NCI-H1105 (cell line): ENCODE measurements at regions not wholly inside any gene's neighbourhood (a gene's known extent, or its start where the extent isn't known, plus 50 kb on each side); places are given as distances from the start of the nearest gene placed in this dataset.

Experiments
- DNase-seq: peaks from one replicate; lab custom pipeline; 2025; lab: John Stamatoyannopoulos, UW

GRCh38 chr1:173422456-173422976 is 54.6 kb upstream of the PRDX6 start:
- DNase-seq, result no peak

GRCh38 chr1:173423291-173423690 is 53.8 kb upstream of the PRDX6 start:
- DNase-seq, result no peak

GRCh38 chr1:173424143-173424542 is 53.0 kb upstream of the PRDX6 start:
- no peak for DNase-seq

GRCh38 chr1:173424782-173425407 is 52.2 kb upstream of the PRDX6 start:
- DNase-seq, result no peak

GRCh38 chr1:173426057-173426456 is 51.1 kb upstream of the PRDX6 start:
- DNase-seq, result no peak

GRCh38 chr1:173427146-173428054 is 49.7 kb upstream of the PRDX6 start:
- DNase-seq, result no peak
